GM19351 (cell line): ENCODE measurements at regions not wholly inside any gene's neighbourhood (a gene's known extent, or its start where the extent isn't known, plus 50 kb on each side); places are given as distances from the start of the nearest gene placed in this dataset.
"Not testable (repeated sequence)": the region's sequence is repeated elsewhere in the genome, so short reads cannot be mapped to it uniquely, and the experiment has no call there.

Source experiments
- ATAC-seq: cut with Tn5 transposase; IDR thresholded peaks from one replicate; pipeline ENCODE4 v1.9.1; 2021; ENCODE audit warnings: mild to moderate bottlenecking, moderate library complexity; ENCODE audit not compliant: unreplicated experiment

DNA sequence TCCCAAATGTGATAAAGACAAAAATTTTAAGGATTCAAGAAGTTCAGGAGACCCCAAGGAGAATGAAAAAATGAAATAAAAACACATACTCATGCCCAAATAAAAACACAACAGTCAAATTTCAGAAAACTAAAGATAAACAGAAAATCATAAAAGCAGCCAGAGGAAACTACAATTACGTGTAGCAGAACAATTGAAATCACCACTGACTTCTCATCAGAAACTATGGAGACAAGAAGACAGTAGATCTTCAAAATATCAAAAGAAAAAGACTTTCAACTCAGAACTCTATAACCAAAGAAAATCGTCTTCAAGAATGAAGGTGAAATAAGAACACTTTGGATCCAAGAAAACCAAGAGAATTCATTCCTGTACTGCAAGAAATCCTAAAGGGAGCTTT lies 54.9 kb downstream of the DIO3 start:
- ATAC-seq = no peak

DNA sequence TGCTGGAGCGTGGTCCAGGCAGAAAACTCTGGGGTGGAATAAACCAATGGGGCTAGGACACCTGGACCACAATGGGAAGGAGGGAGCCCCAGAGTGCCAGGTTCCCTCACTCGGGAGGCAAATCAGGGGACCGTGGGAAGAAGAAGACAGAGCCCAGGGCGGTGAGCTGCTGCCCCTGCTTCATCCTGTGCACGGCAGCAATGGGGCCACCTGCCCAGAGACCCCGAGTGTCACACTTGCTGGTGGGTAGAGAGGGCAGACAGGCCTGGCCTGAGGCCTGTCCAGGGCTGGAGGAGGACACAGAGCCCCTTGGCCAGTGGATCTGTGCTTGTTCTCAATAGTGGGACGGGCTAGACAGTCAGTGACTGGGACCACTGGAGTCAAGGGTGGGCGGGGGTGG lies 58.2 kb downstream of the DIO3 start:
- no peak for ATAC-seq

DNA sequence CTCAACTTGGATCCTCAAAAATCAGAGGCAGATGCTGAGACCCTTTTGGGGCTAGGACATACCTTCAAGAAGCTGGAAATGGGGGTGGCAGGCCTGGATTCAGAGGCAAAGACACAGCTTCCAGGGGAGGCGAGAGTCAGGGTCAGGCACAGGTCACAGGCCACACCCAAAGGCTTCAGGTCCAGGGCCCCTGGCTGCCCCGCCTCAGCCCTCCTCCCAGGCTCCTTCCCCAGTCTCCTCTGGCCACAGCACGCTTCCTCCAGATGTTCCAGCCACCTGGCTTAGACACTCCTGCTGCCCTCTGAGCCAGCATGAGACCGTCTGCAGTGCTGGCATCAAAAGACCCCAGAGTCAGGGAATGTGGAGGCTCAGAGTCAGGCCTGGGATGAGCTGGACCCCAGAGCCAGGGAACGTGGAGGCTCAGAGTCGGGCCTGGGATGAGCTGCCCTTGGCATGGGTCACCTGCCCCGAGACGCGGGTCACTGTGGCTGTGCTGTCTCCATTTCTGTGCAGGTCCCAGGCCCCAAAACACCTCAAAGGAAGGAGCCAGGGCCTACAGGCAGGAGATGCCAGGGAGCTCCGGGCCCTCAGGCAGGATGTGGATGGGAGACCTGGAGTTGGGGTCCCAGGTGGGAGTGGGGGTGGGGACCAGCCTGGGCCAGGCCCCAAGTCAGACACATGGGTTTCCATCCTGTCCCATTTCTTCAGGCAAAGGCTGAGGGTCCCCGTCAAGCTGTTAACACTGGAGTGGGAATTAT lies 58.9 kb downstream of the DIO3 start:
- no peak for ATAC-seq

DNA sequence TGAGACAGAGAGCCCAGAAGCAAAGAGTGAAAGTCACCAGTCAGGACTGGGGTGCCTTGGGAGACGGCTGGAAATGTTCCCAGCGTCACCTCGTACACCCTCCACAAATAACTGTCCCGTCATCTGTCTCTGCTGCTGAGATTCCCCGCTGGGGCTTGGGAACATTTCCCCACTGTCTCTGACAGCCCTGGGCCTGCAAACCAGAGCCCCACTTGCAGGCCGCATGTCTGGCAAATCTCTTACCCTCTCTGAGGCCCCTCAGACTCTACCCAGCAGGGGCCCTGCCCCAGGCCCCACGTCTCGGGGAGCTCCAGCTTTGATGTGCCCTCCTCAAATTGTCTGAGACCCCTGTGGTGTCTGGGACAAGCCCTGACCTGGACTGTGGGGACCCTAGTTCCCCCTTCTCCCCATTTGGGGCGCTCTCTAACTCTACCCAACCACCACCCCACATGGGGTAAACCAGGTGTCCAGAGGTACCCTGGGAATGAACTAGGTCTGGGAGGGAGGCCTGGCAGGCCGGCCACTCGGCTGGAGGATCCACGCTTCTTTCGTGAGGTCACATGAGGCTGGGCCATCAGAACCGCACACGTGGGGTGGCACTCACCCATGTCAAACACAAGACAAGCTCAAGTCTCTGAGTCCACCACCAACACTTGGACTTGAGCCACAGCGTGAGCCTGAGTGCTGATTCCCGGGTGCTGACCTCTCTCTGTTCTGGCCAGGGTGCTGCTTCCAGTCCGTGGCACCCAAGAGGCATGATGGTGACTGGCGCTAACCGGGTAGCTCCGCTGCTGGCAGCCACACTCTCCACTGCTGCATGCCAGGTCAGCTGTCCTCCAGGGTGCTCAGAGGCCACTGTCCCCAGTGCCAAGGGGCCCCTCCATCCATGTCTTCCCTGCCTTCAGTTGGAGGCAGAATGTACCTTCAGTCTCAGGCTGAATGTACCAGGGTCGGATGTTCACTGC lies 59.8 kb downstream of the DIO3 start:
- ATAC-seq = no peak

DNA sequence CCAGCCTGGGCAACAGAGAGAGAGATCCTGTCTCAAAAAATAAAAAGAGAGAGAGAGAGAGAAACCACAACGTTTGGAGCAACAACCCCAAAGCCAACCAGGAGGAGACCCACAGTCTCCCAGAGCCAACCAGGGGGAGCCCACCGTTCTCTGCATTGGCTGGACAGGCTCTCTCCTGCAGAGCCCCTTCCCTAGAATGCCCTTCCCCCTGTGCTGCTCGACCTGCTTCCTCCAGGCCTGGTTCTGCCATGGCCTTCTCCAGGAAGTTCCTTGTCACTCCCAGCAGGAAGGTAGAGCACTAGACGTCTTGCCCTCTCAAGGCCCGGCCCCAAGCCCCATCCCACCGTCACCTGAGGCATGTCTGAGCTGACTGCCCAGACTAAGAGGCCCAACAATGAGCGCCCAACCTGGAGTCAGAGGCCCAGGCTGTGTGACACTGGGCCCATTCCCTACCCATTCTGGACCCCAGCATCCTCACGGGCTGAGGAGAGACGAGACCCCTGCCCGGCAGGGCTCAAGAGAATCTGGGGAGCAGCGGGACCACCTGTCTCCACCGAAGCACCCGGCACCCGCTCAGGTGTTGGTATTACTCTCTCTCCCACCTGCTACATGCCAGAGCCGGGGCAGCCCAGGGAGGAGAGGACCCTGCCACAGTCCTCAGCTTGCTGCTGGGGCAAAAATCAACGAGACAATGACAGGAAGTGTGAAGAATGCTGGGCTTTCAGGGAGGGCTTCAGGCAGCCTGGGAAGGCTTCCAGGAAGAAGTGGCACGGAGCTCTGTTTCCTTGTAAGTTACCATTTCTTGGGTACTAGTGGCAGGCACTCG lies 61.2 kb downstream of the DIO3 start:
- no peak for ATAC-seq

DNA sequence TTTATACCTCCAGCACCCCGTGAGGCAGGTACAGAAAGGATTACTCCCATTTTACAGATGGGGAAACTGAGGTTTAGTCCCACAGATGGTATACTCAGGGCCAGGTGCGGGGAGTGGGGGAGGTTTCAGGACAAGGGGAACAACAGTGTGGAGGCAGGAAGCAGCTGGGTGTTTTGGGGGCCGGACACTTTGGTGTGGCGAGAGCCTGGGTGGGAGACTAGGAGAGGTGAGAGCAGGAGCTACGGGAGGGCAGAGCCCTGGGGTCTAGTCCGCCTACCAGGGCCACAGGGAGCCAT lies 61.7 kb downstream of the DIO3 start:
- ATAC-seq = no peak

DNA sequence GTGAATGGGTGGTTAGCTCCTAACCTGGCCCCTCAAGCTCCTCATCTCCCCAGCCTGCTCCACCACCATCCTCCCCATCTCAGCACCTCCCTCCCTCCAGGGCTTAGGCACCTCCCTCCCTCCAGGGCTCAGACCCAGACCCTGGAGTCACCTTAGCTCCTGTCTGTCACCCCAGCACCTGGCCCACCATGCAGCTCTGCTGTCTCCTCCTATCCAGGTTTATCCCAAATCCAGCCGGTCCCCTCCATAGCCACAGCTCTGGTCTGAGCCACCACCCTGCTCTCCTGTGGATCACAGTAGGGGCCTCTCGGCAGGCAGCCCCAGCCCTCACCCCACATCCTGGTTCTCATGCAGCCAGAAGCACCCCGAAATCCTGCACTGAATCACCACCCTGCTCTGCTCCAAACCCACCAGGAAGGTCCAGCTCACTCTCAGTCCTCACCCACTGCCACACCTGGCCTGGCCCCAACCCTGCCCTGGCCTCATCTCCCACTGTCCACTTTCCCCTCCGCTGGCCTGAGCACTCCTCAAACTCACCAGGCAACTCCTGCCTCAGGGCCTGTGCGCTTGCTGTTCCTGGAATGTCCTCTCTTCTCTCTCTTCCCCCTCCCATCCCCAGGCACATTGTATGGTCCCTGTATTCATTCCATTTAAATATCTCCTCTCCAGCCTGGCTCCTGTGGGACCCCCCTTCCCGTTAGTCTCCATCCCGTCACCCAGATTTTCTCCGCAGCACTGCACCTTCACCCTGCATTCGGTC lies 62.6 kb downstream of the DIO3 start:
- no peak for ATAC-seq

DNA sequence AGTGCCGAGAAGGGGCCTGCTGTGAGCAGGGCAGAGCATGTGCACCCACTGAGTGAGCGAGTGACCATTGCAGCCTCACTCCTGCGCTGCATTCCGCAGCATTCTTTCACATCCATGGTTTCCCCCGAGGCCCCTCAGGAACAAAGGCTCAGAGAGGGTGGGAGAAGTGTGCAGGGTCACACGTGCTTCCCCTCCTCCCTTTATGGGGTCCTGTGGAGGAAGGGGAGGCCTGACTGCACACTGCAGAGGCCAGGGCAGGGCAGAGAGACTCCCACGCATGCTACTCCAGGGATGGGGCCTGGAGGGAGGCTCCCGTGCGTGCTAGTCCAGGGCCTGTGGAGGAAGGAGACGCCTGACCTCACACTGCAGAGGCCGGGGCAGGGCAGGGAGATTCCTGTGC lies 63.2 kb downstream of the DIO3 start:
- ATAC-seq = no peak

DNA sequence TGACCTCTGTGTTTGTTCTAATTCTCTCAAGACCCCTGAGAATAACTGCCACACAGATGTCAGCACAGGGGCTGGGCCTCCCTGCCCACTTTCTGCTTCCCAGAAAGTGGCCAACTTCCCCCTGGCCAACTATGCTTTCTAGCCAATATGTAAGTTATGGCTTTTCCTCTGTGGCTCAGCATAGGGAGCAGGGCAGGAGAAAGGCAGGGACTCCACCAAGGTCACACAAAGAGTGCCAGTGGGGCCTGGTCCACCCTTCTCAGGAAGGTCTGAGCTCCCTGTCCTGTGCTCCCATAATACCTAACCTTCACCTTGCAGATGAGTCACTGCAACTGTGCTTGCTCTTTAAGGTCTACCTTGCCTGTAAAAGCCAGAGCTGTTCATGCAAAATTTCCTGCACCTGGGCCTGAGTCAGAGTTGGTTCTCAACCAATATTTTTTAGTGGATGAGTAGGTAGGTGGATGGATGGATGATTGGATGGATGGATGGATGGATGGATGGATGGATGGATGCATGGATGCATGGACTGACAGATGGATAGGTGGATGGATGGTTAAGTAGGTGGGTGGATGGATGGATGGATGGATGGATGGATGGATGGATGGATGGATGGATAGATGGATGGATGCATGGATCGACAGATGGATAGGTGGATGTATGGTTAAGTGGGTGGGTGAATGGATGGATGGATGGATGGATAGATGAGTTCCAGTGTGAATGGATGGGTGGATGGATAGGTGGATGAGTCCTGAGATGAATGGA lies 64.2 kb downstream of the DIO3 start:
- ATAC-seq = no peak

DNA sequence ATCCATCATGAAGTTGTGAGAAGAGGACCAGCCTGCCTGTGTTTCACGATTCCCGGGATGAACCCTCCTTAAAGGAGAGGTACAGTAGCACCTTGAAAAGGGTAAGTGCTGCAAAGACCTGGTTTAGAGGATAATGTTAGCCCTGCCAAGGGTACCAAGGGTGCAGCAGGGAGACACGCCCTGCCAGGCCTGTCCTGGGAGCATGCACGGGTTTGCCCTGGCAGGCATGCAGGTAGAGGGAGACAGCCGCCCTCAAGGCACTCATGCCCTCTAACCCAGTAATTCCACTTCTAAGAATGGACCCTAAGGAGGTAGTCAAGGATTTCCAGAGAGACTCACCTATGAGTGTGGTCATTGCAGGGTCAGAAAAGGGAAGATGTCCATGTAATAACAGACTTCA lies 65.0 kb downstream of the DIO3 start:
- no peak for ATAC-seq

DNA sequence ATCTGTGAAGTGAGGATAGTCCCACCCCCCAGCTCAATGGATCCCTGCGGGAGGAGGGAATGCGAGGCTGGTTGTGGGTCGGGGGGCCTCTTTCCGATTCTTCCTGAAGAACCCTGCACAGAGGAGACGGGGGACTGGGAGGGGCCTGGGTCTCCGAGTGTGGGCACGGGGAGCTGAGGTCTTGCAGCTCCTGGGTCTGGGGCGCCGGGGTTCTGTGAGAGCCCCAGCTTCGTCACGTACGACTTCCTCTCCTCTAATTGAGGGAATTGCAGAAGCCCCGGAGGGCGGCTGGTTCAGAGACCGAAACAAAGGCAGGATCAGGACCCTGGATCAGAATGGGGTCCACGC lies 66.6 kb downstream of the DIO3 start:
- no peak for ATAC-seq

DNA sequence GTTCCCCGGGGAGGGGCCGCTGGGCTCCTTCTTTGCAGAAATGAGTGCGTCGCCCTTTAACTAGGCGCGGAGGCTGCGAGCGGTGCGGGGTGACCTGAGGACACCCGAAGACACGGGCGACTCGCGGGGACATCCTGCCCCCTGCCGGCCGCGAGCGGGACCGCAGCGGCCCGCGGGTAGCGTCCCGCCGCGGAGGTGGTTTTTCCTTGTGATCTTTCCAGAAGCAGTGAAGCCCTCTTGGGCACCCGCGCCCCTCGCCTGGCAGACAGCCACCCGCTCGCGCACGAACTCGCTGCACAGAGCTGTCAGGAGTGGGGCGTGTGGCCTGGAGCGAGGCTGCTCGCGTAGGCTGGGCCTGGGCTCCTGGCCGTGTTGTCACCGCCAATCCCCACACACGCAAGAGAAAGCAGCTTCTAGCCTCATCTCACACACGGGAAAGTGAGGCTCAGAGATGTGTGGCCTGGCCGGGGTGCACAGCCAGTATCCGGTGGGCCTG lies 67.2 kb downstream of the DIO3 start:
- peak; percentile 85 for ATAC-seq

DNA sequence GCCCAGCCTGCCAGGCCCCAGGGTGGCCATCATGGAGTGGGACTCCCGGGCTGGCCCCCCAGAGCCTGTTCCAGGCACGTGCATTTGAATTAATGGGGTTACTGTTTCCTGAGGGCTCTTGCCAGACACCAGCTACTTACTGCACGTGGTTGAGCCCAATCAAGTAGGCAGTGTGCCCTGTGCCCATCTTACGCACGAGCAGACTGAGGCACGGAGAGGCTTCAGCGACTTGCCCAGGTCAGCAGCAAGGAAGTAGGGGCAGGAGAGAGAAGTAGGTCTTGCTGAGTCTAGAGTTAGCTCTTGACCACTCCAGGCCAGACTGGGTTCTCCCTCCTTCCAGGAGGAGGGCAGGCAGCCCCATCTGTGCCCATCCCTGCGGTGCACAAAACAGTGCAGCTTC lies 67.7 kb downstream of the DIO3 start:
- ATAC-seq = peak; percentile 6

DNA sequence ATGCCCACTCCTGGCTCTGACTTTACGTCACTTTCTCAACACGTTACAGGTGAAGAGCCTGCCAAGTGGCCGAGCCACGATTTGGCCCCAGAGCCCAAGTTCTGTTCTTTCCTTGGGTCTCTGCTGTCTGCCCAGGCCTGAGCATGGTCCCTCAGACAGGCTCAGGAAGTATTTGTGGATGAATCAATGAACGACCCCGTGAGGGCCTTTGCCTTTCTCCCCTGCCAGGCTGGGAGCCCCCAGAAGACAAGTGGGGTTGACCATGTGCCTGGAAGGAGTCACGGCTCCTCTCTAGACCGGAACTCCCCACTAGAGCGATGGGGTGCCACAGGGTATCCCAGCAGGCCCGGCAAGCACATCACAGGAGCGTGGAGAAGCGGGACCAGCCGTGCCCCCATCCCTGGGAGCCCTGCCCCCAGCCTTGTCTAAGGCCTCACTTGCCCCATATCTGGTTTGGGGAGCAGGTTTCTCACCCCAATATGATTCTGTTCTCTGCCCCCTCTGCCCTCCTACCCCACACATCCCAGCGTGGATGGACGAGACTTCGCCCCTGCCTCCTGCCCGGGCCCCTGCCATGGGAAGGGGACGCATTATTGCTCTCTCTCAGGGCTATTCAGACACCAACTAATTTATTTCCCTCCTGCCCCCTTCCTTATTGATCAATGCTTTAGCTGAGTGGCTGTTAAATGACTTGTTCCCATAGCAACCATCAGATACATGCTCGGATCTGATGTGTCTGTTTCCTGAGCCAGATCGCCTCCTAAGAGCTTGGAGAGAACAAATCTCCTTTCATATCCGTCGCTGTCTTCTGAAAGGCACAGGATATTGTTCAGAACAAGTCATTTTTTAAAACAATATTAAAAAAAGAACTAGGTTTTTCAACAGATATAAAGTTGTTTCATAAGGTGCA lies 69.0 kb downstream of the DIO3 start:
- no peak for ATAC-seq

DNA sequence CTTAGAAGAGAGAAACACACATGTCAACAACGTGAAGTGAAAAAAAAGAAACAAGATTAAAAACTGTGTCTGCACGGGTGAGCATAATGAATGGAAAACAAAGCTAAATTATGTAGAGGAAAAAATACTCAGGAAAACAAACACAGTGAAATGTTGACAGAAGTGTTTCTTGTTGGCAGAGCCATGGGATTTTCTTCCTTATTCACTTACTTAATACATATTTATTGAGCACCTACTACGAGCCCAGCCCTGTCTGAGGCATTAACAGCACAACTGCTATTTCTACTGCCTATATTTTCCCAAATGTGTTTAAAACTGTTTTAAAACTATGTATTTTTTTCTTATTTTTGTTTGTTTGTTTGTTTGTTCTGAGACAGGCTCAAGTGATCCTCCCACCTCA lies 69.9 kb downstream of the DIO3 start:
- ATAC-seq = no peak

DNA sequence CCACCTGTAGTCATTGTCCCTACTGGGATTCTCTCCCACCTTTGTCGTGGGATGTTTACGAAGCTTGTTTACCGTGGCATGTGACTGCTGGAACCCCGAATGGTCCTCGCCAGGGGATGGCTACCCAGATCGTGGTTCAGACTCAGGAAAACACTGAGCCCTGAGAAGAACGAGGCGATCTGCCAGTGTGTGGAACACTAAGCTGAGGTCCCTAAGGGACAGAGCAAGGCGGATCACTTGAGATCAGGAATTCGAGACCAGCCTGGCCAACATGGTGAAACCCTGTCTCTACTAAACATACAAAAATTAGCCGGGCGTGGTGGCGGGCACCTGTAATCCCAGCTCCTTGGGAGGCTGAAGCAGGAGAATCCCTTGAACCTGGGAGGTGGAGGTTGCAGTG lies 70.7 kb downstream of the DIO3 start:
- ATAC-seq = not testable (repeated sequence)

DNA sequence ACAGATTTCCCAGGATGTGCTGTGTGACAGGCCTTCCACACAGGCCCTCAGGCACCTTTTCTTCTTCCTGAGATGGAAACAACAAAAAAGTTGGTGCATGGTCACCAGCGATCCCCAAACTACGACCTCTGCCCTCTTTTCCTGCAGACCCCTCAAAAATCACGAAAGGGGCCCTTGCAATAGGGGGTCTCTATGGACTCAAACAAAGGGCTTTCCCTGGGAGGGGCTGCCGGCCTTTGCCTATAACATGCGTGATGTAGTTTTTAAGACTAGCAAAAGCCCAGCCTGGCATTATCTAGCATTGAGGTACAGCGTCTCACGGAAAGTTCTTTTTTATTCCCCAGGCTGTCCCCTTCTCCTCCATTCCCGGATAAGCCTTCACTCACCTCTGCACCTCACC lies 71.2 kb downstream of the DIO3 start:
- ATAC-seq = no peak

DNA sequence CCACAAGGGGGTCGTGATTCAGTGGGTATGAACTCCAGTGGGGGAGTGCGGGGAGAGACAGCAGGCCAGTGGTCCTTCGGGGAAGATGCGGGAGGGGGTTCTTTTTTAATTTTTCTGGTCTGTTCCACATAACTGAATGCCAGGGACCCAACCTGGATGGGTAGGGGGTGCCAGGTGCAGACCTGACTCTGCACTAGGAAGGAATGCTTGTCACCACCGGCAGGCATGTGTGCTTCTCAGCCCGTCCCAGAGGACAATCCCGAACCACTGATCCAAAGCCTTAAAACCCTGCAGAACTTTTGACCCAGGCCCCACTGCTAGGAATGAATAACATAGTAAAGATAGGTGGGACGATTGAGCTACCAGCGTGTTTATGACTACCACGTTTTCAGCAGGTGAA lies 72.0 kb downstream of the DIO3 start:
- no peak for ATAC-seq
